SK-N-SH treated with all-trans-retinoic acid at 6 μM for 48 hours (cell line): ENCODE measurements at regions not wholly inside any gene's neighbourhood (a gene's known extent, or its start where the extent isn't known, plus 50 kb on each side); places are given as distances from the start of the nearest gene placed in this dataset.

Experiments used
- ATAC-seq: fragments of 200-7000 bp; cut with Tn5 transposase; 3 replicates; pipeline ENCODE4 v1.9.1; 2020; ENCODE audit warnings: mild to moderate bottlenecking, moderate library complexity
- ARNTL ChIP-seq: fragments of 450-650 bp; formaldehyde crosslinking; IDR thresholded peaks from 2 replicates; pipeline ENCODE4 v1.5.0; 2020; ENCODE audit warnings: low read depth, mild to moderate bottlenecking, moderate library complexity, borderline replicate concordance
- BACH2 ChIP-seq: fragments of 250-450 bp; sonication (Bioruptor Pico); IDR thresholded peaks from 2 replicates; pipeline ENCODE4 v1.9.0; 2021; ENCODE audit warnings: mild to moderate bottlenecking, borderline replicate concordance
- CREB5 ChIP-seq: fragments of 250-450 bp; sonication (Bioruptor Pico); IDR thresholded peaks from 2 replicates; pipeline ENCODE4 v1.5.1; 2020; ENCODE audit warnings: low read depth, mild to moderate bottlenecking, moderate library complexity
- CSDC2 ChIP-seq: fragments of 250-450 bp; sonication (Bioruptor Pico); IDR thresholded peaks from 2 replicates; pipeline ENCODE4 v1.5.0; 2020; ENCODE audit warnings: mild to moderate bottlenecking, moderate library complexity
- CSRNP3 ChIP-seq: fragments of 250-450 bp; sonication (Bioruptor Pico); IDR thresholded peaks from 2 replicates; pipeline ENCODE4 v1.5.1; 2021; ENCODE audit warnings: mild to moderate bottlenecking, moderate library complexity
- ESRRG ChIP-seq: fragments of 250-450 bp; sonication (Bioruptor Pico); IDR thresholded peaks from 2 replicates; pipeline ENCODE4 v1.6.1; 2021; ENCODE audit warnings: mild to moderate bottlenecking
- GLIS3 ChIP-seq: fragments of 250-450 bp; sonication (Bioruptor Pico); IDR thresholded peaks from 2 replicates; pipeline ENCODE4 v1.5.0; 2020; ENCODE audit warnings: mild to moderate bottlenecking, moderate library complexity
- OSR1 ChIP-seq: fragments of 250-450 bp; sonication (Bioruptor Pico); IDR thresholded peaks from 2 replicates; pipeline ENCODE4 v1.8.0; 2022; ENCODE audit warnings: moderate library complexity, mild to moderate bottlenecking, inconsistent platforms
- PATZ1 ChIP-seq: fragments of 250-450 bp; sonication (Bioruptor Pico); IDR thresholded peaks from 2 replicates; pipeline ENCODE4 v1.8.0; 2020; ENCODE audit warnings: mild to moderate bottlenecking, moderate library complexity, borderline replicate concordance
- PPARA ChIP-seq: fragments of 250-450 bp; sonication (Bioruptor Pico); IDR thresholded peaks from 2 replicates; pipeline ENCODE4 v1.5.0; 2020; ENCODE audit warnings: mild to moderate bottlenecking, borderline replicate concordance
- RARB ChIP-seq: fragments of 250-450 bp; sonication (Bioruptor Pico); IDR thresholded peaks from 2 replicates; pipeline ENCODE4 v1.8.0; 2021; ENCODE audit warnings: mild to moderate bottlenecking, moderate library complexity
- SNAI2 ChIP-seq: fragments of 250-450 bp; sonication (Bioruptor Pico); IDR thresholded peaks from 2 replicates; pipeline ENCODE4 v1.5.0; 2020; ENCODE audit warnings: mild to moderate bottlenecking, moderate library complexity
- TCF4 ChIP-seq: fragments of 250-450 bp; sonication (Bioruptor Pico); IDR thresholded peaks from 2 replicates; pipeline ENCODE4 v1.8.0; 2021; ENCODE audit warnings: mild to moderate bottlenecking, moderate library complexity, borderline replicate concordance
- TOX ChIP-seq: fragments of 250-450 bp; sonication (Bioruptor Pico); IDR thresholded peaks from 2 replicates; pipeline ENCODE4 v1.8.0; 2021; ENCODE audit warnings: mild to moderate bottlenecking, moderate library complexity, borderline replicate concordance
- TSHZ2 ChIP-seq: fragments of 250-450 bp; sonication (Bioruptor Pico); IDR thresholded peaks from 2 replicates; pipeline ENCODE4 v1.5.0; 2020; ENCODE audit warnings: mild to moderate bottlenecking, moderate library complexity
- ZC3H10 ChIP-seq: fragments of 250-450 bp; sonication (Bioruptor Pico); IDR thresholded peaks from 2 replicates; pipeline ENCODE4 v1.5.1; 2021; ENCODE audit warnings: mild to moderate bottlenecking, moderate library complexity
- ZFP3 ChIP-seq: fragments of 250-450 bp; sonication (Bioruptor Pico); IDR thresholded peaks from 2 replicates; pipeline ENCODE4 v1.5.0; 2020; ENCODE audit warnings: mild to moderate bottlenecking, moderate library complexity
- ZFP30 ChIP-seq: fragments of 450-650 bp; formaldehyde crosslinking; IDR thresholded peaks from 2 replicates; pipeline ENCODE4 v1.5.0; 2022; ENCODE audit warnings: mild to moderate bottlenecking, moderate library complexity
- ZNF565 ChIP-seq: fragments of 450-650 bp; formaldehyde crosslinking; conservative IDR thresholded peaks from 2 replicates; pipeline ENCODE4 v1.5.0; 2020; ENCODE audit warnings: low read depth, mild to moderate bottlenecking, moderate library complexity
- ZNF70 ChIP-seq: fragments of 450-650 bp; formaldehyde crosslinking; IDR thresholded peaks from 2 replicates; pipeline ENCODE4 v1.5.0; 2020; ENCODE audit warnings: mild to moderate bottlenecking, moderate library complexity
- ZNF8 ChIP-seq: fragments of 450-650 bp; formaldehyde crosslinking; IDR thresholded peaks from 2 replicates; pipeline ENCODE4 v1.5.0; 2020; ENCODE audit warnings: mild to moderate bottlenecking, moderate library complexity

GRCh38 chr22:20646415-20646814 lies 127.5 kb upstream of the SERPIND1 start (continued):
- TF ChIP-seq TCF4 (no peak), ESRRG (no peak), ZNF565 (CRISPR knock-in tag) (no peak), ZNF70 (CRISPR knock-in tag) (no peak)
- TF ChIP-seq, all 23 proteins: peak for 0

GRCh38 chr22:20646906-20647305 lies 127.0 kb upstream of the SERPIND1 start:
- ATAC-seq = no peak
- no peak for TF ChIP-seq PATZ1 (CRISPR knock-in tag)
- TF ChIP-seq CREB5 = no peak
- TF ChIP-seq ARNTL = no peak
- TF ChIP-seq ZC3H10 (CRISPR knock-in tag) = no peak
- TF ChIP-seq OSR1 (CRISPR knock-in tag) = no peak
- no peak for TF ChIP-seq CSDC2
- no peak for TF ChIP-seq ZFP3 (CRISPR knock-in tag)
- no peak for TF ChIP-seq BACH2 (CRISPR knock-in tag)
- TF ChIP-seq ZFP30 = no peak
- no peak for TF ChIP-seq PPARA
- no peak for TF ChIP-seq ESRRG
- TF ChIP-seq RARB (CRISPR knock-in tag) = no peak
- TF ChIP-seq ZNF8 (CRISPR knock-in tag) = no peak
- no peak for TF ChIP-seq CSRNP3

GRCh38 chr22:20647586-20648305 lies 126.2 kb upstream of the SERPIND1 start:
- no peak for ATAC-seq
- TF ChIP-seq RARB (CRISPR knock-in tag) = no peak
- TF ChIP-seq GLIS3 (CRISPR knock-in tag) = no peak
- no peak for TF ChIP-seq PPARA
- TF ChIP-seq TSHZ2 (CRISPR knock-in tag) = no peak
- TF ChIP-seq TOX (CRISPR knock-in tag) = no peak
- TF ChIP-seq CREB5 = no peak
- no peak for TF ChIP-seq OSR1 (CRISPR knock-in tag)
- TF ChIP-seq ESRRG = no peak
- TF ChIP-seq ZC3H10 (CRISPR knock-in tag) = no peak
- TF ChIP-seq, all 23 proteins: peak for 0

GRCh38 chr22:20648306-20648903 lies 125.5 kb upstream of the SERPIND1 start:
- no peak for TF ChIP-seq SNAI2 (CRISPR knock-in tag)
- no peak for TF ChIP-seq PATZ1 (CRISPR knock-in tag)
- no peak for TF ChIP-seq RARB (CRISPR knock-in tag)
- TF ChIP-seq ZFP30 = no peak
- TF ChIP-seq ZC3H10 (CRISPR knock-in tag) = no peak
- TF ChIP-seq ESRRG = no peak
- TF ChIP-seq TOX (CRISPR knock-in tag) = no peak
- no peak for TF ChIP-seq CREB5
- TF ChIP-seq OSR1 (CRISPR knock-in tag) = no peak
- ATAC-seq = no peak
